SK-N-SH (cell line): ENCODE measurements at regions not wholly inside any gene's neighbourhood (a gene's known extent, or its start where the extent isn't known, plus 50 kb on each side); places are given as distances from the start of the nearest gene placed in this dataset.

Source experiments
- CTCF ChIA-PET: fragments of 300-600, 350-600 bp; formaldehyde crosslinking; extraction: SDS; loops from one replicate; lab custom pipeline; 2021; lab: Yijun Ruan, JAX
- POLR2A ChIA-PET: fragments of 350-600 bp; sonication (Branson Sonifier 250); formaldehyde crosslinking; extraction: SDS; loops from one replicate; lab custom pipeline; 2020; ENCODE audit warnings: antibody characterized with exemption, inconsistent platforms; lab: Yijun Ruan, JAX
- DNase-seq: peaks from one replicate; pipeline ENCODE4 v3.0.0; 2012
- H2AFZ ChIP-seq: fragments of 200-600 bp; sonication (generic); 2 replicates; pipeline ENCODE4 v1.8.1; 2016; ENCODE audit warnings: antibody characterized with exemption, mild to moderate bottlenecking, low read depth
- H3F3A ChIP-seq: fragments of 200-600 bp; sonication (generic); replicated peaks from 2 replicates; pipeline ENCODE3; 2016; ENCODE audit warnings: antibody characterized with exemption, mild to moderate bottlenecking; ENCODE audit not compliant: insufficient read depth
- H3K27ac ChIP-seq, 2 experiments: fragments of 200-500 bp in 1 of 2; fragments of 200-600 bp in 1 of 2; sonication (Bioruptor generic) in 1 of 2; sonication (generic), shearing (Covaris generic) in 1 of 2; 2 replicates each; pipeline versions ENCODE4 v1.5.1 to v1.6.1; 2014 to 2016; ENCODE audit warnings: low read depth in 2 of 2, inconsistent platforms in 1 of 2, low read length in 1 of 2, mild to moderate bottlenecking in 1 of 2, mixed read lengths in 1 of 2
- H3K27me3 ChIP-seq: fragments of 200-600 bp; sonication (generic), shearing (Covaris generic); 2 replicates; pipeline ENCODE4 v1.6.1; 2016; ENCODE audit warnings: mixed run types; ENCODE audit not compliant: insufficient read depth
- H3K36me3 ChIP-seq, 2 experiments: fragments of 200-500 bp in 1 of 2; fragments of 200-600 bp in 1 of 2; sonication (Bioruptor generic) in 1 of 2; sonication (generic) in 1 of 2; replicated peaks in 1 of 2; 2 replicates each; pipeline versions ENCODE3 to v1.5.1; 2014 to 2016; ENCODE audit warnings: low read length in 1 of 2, mild to moderate bottlenecking in 1 of 2; ENCODE audit not compliant: insufficient read depth in 2 of 2, control insufficient read depth in 1 of 2
- H3K4me1 ChIP-seq, 2 experiments: fragments of 200-500 bp in 1 of 2; fragments of 200-600 bp in 1 of 2; sonication (Bioruptor generic) in 1 of 2; sonication (generic), shearing (Covaris generic) in 1 of 2; 2 replicates each; pipeline versions ENCODE4 v1.5.1 to v1.6.1; 2014 to 2016; ENCODE audit warnings: low read depth in 1 of 2, low read length in 1 of 2, mixed run types in 1 of 2; ENCODE audit not compliant: insufficient read depth in 2 of 2, control insufficient read depth in 1 of 2
- H3K4me2 ChIP-seq: fragments of 200-600 bp; sonication (generic), shearing (Covaris generic); 2 replicates; pipeline ENCODE4 v1.6.1; 2017; ENCODE audit warnings: mixed run types
- H3K4me3 ChIP-seq, 2 experiments: fragments of 200-500 bp in 1 of 2; fragments of 200-600 bp in 1 of 2; sonication (Bioruptor generic) in 1 of 2; sonication (generic), shearing (Covaris generic) in 1 of 2; 2 replicates each; pipeline versions ENCODE4 v1.5.1 to v1.8.1; 2014 to 2016; ENCODE audit warnings: low read depth in 2 of 2, inconsistent platforms in 1 of 2, low read length in 1 of 2, mild to moderate bottlenecking in 1 of 2, mixed read lengths in 1 of 2, moderate library complexity in 1 of 2
- H3K79me2 ChIP-seq: fragments of 200-600 bp; sonication (generic); 2 replicates; pipeline ENCODE4 v1.8.1; 2017; ENCODE audit warnings: mild to moderate bottlenecking; ENCODE audit not compliant: insufficient read depth
- H3K9ac ChIP-seq: fragments of 200-600 bp; sonication (generic); 2 replicates; pipeline ENCODE4 v1.6.1; 2017; ENCODE audit warnings: mixed run types
- H3K9me2 ChIP-seq: fragments of 200-600 bp; sonication (generic); 2 replicates; pipeline ENCODE4 v1.6.1; 2017; ENCODE audit warnings: mixed run types
- H3K9me3 ChIP-seq: fragments of 200-600 bp; sonication (generic); 2 replicates; pipeline ENCODE4 v1.6.1; 2017; ENCODE audit warnings: mixed run types, mild to moderate bottlenecking, moderate library complexity
- H4K20me1 ChIP-seq: fragments of 200-600 bp; sonication (generic); 2 replicates; pipeline ENCODE4 v1.6.1; 2017; ENCODE audit warnings: mild to moderate bottlenecking, mixed run types; ENCODE audit not compliant: insufficient read depth
- CHD2 ChIP-seq: fragments of 150-350 bp; IDR thresholded peaks from 2 replicates; pipeline ENCODE4 v1.6.1; 2018; ENCODE audit warnings: low read length; ENCODE audit not compliant: partially characterized antibody
- ELF1 ChIP-seq: IDR thresholded peaks from 2 replicates; pipeline ENCODE4 v1.4.0; 2012
- EZH2phosphoT487 ChIP-seq: fragments of 200-600 bp; sonication (generic); IDR thresholded peaks from 2 replicates; pipeline ENCODE4 v1.6.1; 2017; ENCODE audit warnings: low read depth, mixed run types, mild to moderate bottlenecking, antibody characterized with exemption, moderate library complexity, borderline replicate concordance
- FOSL2 ChIP-seq: IDR thresholded peaks from 2 replicates; pipeline ENCODE4 v1.4.0; 2012; ENCODE audit warnings: low read depth, mild to moderate bottlenecking, moderate library complexity, borderline replicate concordance
- FOXM1 ChIP-seq: IDR thresholded peaks from 2 replicates; pipeline ENCODE4 v1.4.0; 2012; ENCODE audit warnings: low read depth, mild to moderate bottlenecking
- GATA2 ChIP-seq: sonication (generic); formaldehyde crosslinking; IDR thresholded peaks from 2 replicates; pipeline ENCODE4 v1.5.0; 2020; ENCODE audit warnings: mild to moderate bottlenecking, missing genetic modification reagents
- MAX ChIP-seq: IDR thresholded peaks from 2 replicates; pipeline ENCODE4 v1.4.0; 2012; ENCODE audit warnings: low read depth
- MXI1 ChIP-seq: IDR thresholded peaks from 2 replicates; pipeline ENCODE4 v1.6.1; 2012; ENCODE audit warnings: mild to moderate bottlenecking, low read depth, low read length, improper control_type of control experiment
- NFIC ChIP-seq: IDR thresholded peaks from 2 replicates; pipeline ENCODE4 v1.4.0; 2012; ENCODE audit warnings: borderline replicate concordance
- NRF1 ChIP-seq: IDR thresholded peaks from 2 replicates; pipeline ENCODE4 v1.6.1; 2012; ENCODE audit warnings: low read depth, mild to moderate bottlenecking, low read length
- POLR2AphosphoS5 ChIP-seq: IDR thresholded peaks from 2 replicates; pipeline ENCODE4 v1.6.1; 2012; ENCODE audit warnings: low read depth, low read length
- RCOR1 ChIP-seq: fragments of 150-350 bp; IDR thresholded peaks from 2 replicates; pipeline ENCODE4 v1.6.1; 2017; ENCODE audit warnings: antibody characterized with exemption, low read length
- SMC3 ChIP-seq: IDR thresholded peaks from 2 replicates; pipeline ENCODE4 v1.6.1; 2012; ENCODE audit warnings: low read depth, low read length, improper control_type of control experiment
- TAF1 ChIP-seq: IDR thresholded peaks from 2 replicates; pipeline ENCODE4 v1.6.1; 2012; ENCODE audit warnings: low read depth, mild to moderate bottlenecking, low read length, moderate library complexity, borderline replicate concordance
- USF2 ChIP-seq: fragments of 150-350 bp; IDR thresholded peaks from 2 replicates; pipeline ENCODE4 v1.6.1; 2017; ENCODE audit warnings: antibody characterized with exemption, low read length, low read depth, borderline replicate concordance
- ZBTB33 ChIP-seq: IDR thresholded peaks from 2 replicates; pipeline ENCODE4 v1.4.0; 2012; ENCODE audit warnings: low read depth, borderline replicate concordance
- WGBS: methylation state at CpG from one replicate; pipeline ENCODE4 v1.1.6; 2017; ENCODE audit warnings: low lambda C conversion rate; 5-methylcytosine and 5-hydroxymethylcytosine counted together

GRCh38 chr7:101701153-101701794, 72.2 kb upstream of the MYL10 start:
- Histone ChIP-seq H3K9me2 (no peaks in the 10 kb centered on the region), H3K79me2 (no peaks in the 10 kb centered on the region), H4K20me1 (no peaks in the 10 kb centered on the region), H3K27me3 (no peaks in the 10 kb centered on the region), H3F3A (no peaks in the 10 kb centered on the region), H3K4me2 (no peak overlapping the region), H2AFZ (no peak overlapping the region), H3K9ac (no peak overlapping the region), H3K9me3 (no peaks in the 10 kb centered on the region), H3K4me1 (peaks cover 0 to 8% of the 10 kb centered on the region in 2 experiments; a peak in 1 of 4 replicates), H3K4me3 (no peak overlapping the region), H3K27ac (no peak overlapping the region)
- POLR2A ChIA-PET = interaction anchor here (0.7 kb wide), 1 partner anchor 341 kb away, joined by 3 read pairs; no protein-coding TSS in a partner anchor
- WGBS = 89% methylated on average over 13 of the region's 13 CpGs
- no peak for TF ChIP-seq GATA2
- TF ChIP-seq RCOR1 = no peak
- TF ChIP-seq FOSL2 = no peak
- TF ChIP-seq CHD2 = no peak
- no peak for TF ChIP-seq ELF1
- no peak for TF ChIP-seq EZH2phosphoT487
- no peak for TF ChIP-seq NFIC
- no peak for TF ChIP-seq MAX
- TF ChIP-seq SMC3 = no peak
- TF ChIP-seq ZBTB33 = no peak
- no peak for TF ChIP-seq NRF1
- TF ChIP-seq POLR2AphosphoS5 = no peak
- TF ChIP-seq FOXM1 = no peak
- TF ChIP-seq USF2 = no peak
- TF ChIP-seq, all 33 proteins: peak for 0
- no peaks in the 10 kb centered on the region for H3K36me3 ChIP-seq
- DNase-seq = no peak
- CTCF ChIA-PET = interaction anchor here (0.6 to 5.7 kb wide), 2 partner anchors 12 to 420 kb away, joined by 3 to 31 read pairs; no protein-coding TSS in a partner anchor

GRCh38 chr7:101702362-101702850, 73.3 kb upstream of the MYL10 start:
- no peak overlapping the region for H3K4me3 ChIP-seq
- no peaks in the 10 kb centered on the region for H4K20me1 ChIP-seq
- no peaks in the 10 kb centered on the region for H3K36me3 ChIP-seq
- 68% methylated on average over 13 of the region's 13 CpGs for WGBS
- peaks cover 0 to 8% of the 10 kb centered on the region in 2 experiments; a peak in 1 of 4 replicates for H3K4me1 ChIP-seq
- H3K9me2 ChIP-seq = no peaks in the 10 kb centered on the region
- POLR2A ChIA-PET = no interaction called here
- no peak overlapping the region for H2AFZ ChIP-seq
- no peak overlapping the region for H3K4me2 ChIP-seq
- no peaks in the 10 kb centered on the region for H3K9me3 ChIP-seq
- no peak overlapping the region for H3K27ac ChIP-seq
- no peaks in the 10 kb centered on the region for H3F3A ChIP-seq
- no peak for DNase-seq
- CTCF ChIA-PET = interaction anchor here (0.5 to 5.7 kb wide), 4 partner anchors 13 to 569 kb away, joined by 3 to 31 read pairs (median 3); no protein-coding TSS in a partner anchor
- TF ChIP-seq MXI1 (no peak), TAF1 (no peak), RCOR1 (no peak), NFIC (no peak), FOXM1 (no peak)
- 0 out of 2 replicates have a peak, but pooled peaks cover 11% of the 10 kb centered on the region for H3K27me3 ChIP-seq
- no peak overlapping the region for H3K9ac ChIP-seq
- no peaks in the 10 kb centered on the region for H3K79me2 ChIP-seq
